Smooth muscle cell (in vitro differentiated cells): ENCODE measurements at regions not wholly inside any gene's neighbourhood (a gene's known extent, or its start where the extent isn't known, plus 50 kb on each side); places are given as distances from the start of the nearest gene placed in this dataset.

Experiments used
- DNase-seq: peaks from one replicate; lab custom pipeline; 2025; ENCODE audit not compliant: unreplicated experiment; lab: John Stamatoyannopoulos, UW
- H2AFZ ChIP-seq: fragments of 200-600 bp; sonication (generic); 2 replicates; pipeline ENCODE4 v1.6.0; 2016; ENCODE audit warnings: antibody characterized with exemption, low read depth, mild to moderate bottlenecking
- H3F3A ChIP-seq: fragments of 200-600 bp; sonication (generic); 2 replicates; pipeline ENCODE4 v1.6.0; 2017; ENCODE audit warnings: antibody characterized with exemption, low read depth
- H3K27ac ChIP-seq: fragments of 200-600 bp; sonication (generic); 2 replicates; pipeline ENCODE4 v1.5.1; 2016; ENCODE audit warnings: low read depth, mild to moderate bottlenecking
- H3K27me3 ChIP-seq: fragments of 200-600 bp; sonication (generic); 2 replicates; pipeline ENCODE4 v1.6.1; 2016; ENCODE audit warnings: low read depth, mild to moderate bottlenecking
- H3K36me3 ChIP-seq: fragments of 200-600 bp; sonication (generic); 2 replicates; pipeline ENCODE4 v1.5.1; 2016; ENCODE audit warnings: low read depth
- H3K4me1 ChIP-seq: fragments of 200-600 bp; sonication (generic); 2 replicates; pipeline ENCODE4 v1.5.1; 2016; ENCODE audit warnings: low read depth
- H3K4me2 ChIP-seq: fragments of 200-600 bp; sonication (generic); 2 replicates; pipeline ENCODE4 v1.6.0; 2016; ENCODE audit warnings: mild to moderate bottlenecking
- H3K4me3 ChIP-seq: fragments of 200-600 bp; sonication (generic); 2 replicates; pipeline ENCODE4 v1.5.1; 2016; ENCODE audit warnings: mild to moderate bottlenecking
- H3K79me2 ChIP-seq: fragments of 200-600 bp; sonication (generic); 2 replicates; pipeline ENCODE4 v1.6.0; 2016; ENCODE audit warnings: low read depth, mild to moderate bottlenecking
- H3K9ac ChIP-seq: fragments of 200-600 bp; sonication (generic); 2 replicates; pipeline ENCODE4 v1.6.0; 2016; ENCODE audit warnings: low read depth
- H3K9me3 ChIP-seq: fragments of 200-600 bp; sonication (generic); replicated peaks from 2 replicates; pipeline ENCODE4 v1.5.1; 2016; ENCODE audit warnings: low read depth
- H4K20me1 ChIP-seq: fragments of 200-600 bp; sonication (generic); 2 replicates; pipeline ENCODE4 v1.6.0; 2016; ENCODE audit warnings: low read depth
- CTCF ChIP-seq: fragments of 200-600 bp; sonication (generic); IDR thresholded peaks from 2 replicates; pipeline ENCODE4 v1.5.1; 2017; ENCODE audit warnings: borderline replicate concordance, mild to moderate bottlenecking, antibody characterized with exemption; ENCODE audit not compliant: insufficient read depth, poor library complexity, severe bottlenecking
- WGBS: methylation state at CpG from one replicate; pipeline ENCODE4 v1.1.7; 2016; ENCODE audit warnings: low lambda C conversion rate; 5-methylcytosine and 5-hydroxymethylcytosine counted together

GRCh38 chr12:91538418-91538817, 355.8 kb upstream of the DCN start:
- Histone ChIP-seq H3K36me3 (no peaks in the 10 kb centered on the region), H3F3A (no peaks in the 10 kb centered on the region), H3K9me3 (no peaks in the 10 kb centered on the region), H2AFZ (no peak overlapping the region), H3K27me3 (no peaks in the 10 kb centered on the region), H4K20me1 (no peaks in the 10 kb centered on the region), H3K79me2 (no peaks in the 10 kb centered on the region), H3K4me1 (no peaks in the 10 kb centered on the region), H3K9ac (no peak overlapping the region), H3K4me2 (no peak overlapping the region), H3K4me3 (no peak overlapping the region), H3K27ac (no peak overlapping the region)
- no peak for DNase-seq
- TF ChIP-seq CTCF, result no peak
- 86% methylated on average over 4 of the region's 4 CpGs for WGBS

GRCh38 chr12:91533366-91533765, 350.7 kb upstream of the DCN start:
- H3K27ac ChIP-seq, result no peak overlapping the region
- H3K4me3 ChIP-seq, result no peak overlapping the region
- no peak overlapping the region for H3K4me2 ChIP-seq
- H3K4me1 ChIP-seq, result no peaks in the 10 kb centered on the region
- no peak overlapping the region for H2AFZ ChIP-seq
- no peak for DNase-seq
- no peaks in the 10 kb centered on the region for H3K9me3 ChIP-seq
- 85% methylated on average over 1 of the region's 1 CpG for WGBS
- no peaks in the 10 kb centered on the region for H3K79me2 ChIP-seq
- no peaks in the 10 kb centered on the region for H4K20me1 ChIP-seq
- no peaks in the 10 kb centered on the region for H3K27me3 ChIP-seq
- H3K9ac ChIP-seq, result no peak overlapping the region
- H3K36me3 ChIP-seq, result no peaks in the 10 kb centered on the region
- TF ChIP-seq CTCF, result no peak
- no peaks in the 10 kb centered on the region for H3F3A ChIP-seq

GRCh38 chr12:91529829-91530228, 347.2 kb upstream of the DCN start:
- 65% methylated on average over 1 of the region's 1 CpG for WGBS
- Histone ChIP-seq H3K9ac (no peak overlapping the region), H3K4me2 (no peak overlapping the region), H4K20me1 (no peaks in the 10 kb centered on the region), H3K4me1 (no peaks in the 10 kb centered on the region), H3K4me3 (no peak overlapping the region), H3K27me3 (no peaks in the 10 kb centered on the region), H2AFZ (no peak overlapping the region), H3K79me2 (no peaks in the 10 kb centered on the region), H3K36me3 (no peaks in the 10 kb centered on the region), H3K27ac (no peak overlapping the region), H3K9me3 (no peaks in the 10 kb centered on the region), H3F3A (no peaks in the 10 kb centered on the region)
- TF ChIP-seq CTCF, result no peak
- DNase-seq, result no peak

GRCh38 chr12:91523831-91524230, 341.2 kb upstream of the DCN start:
- H3K27ac ChIP-seq, result no peak overlapping the region
- no peak for TF ChIP-seq CTCF
- no peaks in the 10 kb centered on the region for H3K9me3 ChIP-seq
- H3F3A ChIP-seq, result no peaks in the 10 kb centered on the region
- H3K27me3 ChIP-seq, result no peaks in the 10 kb centered on the region
- H3K9ac ChIP-seq, result no peak overlapping the region
- no peak overlapping the region for H2AFZ ChIP-seq
- H3K4me1 ChIP-seq, result no peaks in the 10 kb centered on the region
- H3K79me2 ChIP-seq, result no peaks in the 10 kb centered on the region
- no peak overlapping the region for H3K4me2 ChIP-seq
- 79% methylated on average over 4 of the region's 4 CpGs for WGBS
- no peak overlapping the region for H3K4me3 ChIP-seq
- H4K20me1 ChIP-seq, result no peaks in the 10 kb centered on the region
- no peak for DNase-seq
- no peaks in the 10 kb centered on the region for H3K36me3 ChIP-seq
